HL-60 (cell line): ENCODE measurements at regions not wholly inside any gene's neighbourhood (a gene's known extent, or its start where the extent isn't known, plus 50 kb on each side); places are given as distances from the start of the nearest gene placed in this dataset.

Experiments used
- GABPA ChIP-seq: IDR thresholded peaks from 2 replicates; pipeline ENCODE4 v1.6.1; 2012; ENCODE audit warnings: low read depth
- POLR2AphosphoS5 ChIP-seq: IDR thresholded peaks from 2 replicates; pipeline ENCODE4 v1.6.1; 2012; ENCODE audit warnings: low read depth
- TF ChIP-seq, protein P1 (sequence below): IDR thresholded peaks from one replicate; pipeline ENCODE4 v1.5.1; 2011; ENCODE audit warnings: low read length, control low read depth, inconsistent platforms; ENCODE audit not compliant: insufficient read depth

DNA sequence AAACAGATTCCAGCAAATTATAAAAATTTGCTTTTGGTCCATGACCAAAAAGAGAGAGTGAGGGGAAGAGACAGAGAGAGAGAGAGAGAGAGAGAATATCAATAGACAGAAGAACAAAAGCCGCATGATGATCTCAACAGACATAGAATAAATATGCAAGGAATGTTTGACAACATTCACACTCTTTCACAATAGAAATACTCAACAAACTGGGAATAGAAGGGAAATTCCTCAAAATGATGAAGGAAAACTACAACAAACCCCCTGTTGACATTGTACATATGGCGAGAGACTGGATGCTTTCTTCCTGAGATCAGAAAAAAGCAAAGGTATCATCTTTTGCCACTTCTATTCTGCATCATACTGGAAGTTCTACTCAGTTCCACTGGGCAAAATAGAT, 309.7 kb downstream of the RAD51AP2 start:
- no peak for TF ChIP-seq POLR2AphosphoS5
- TF ChIP-seq, protein P1, sequence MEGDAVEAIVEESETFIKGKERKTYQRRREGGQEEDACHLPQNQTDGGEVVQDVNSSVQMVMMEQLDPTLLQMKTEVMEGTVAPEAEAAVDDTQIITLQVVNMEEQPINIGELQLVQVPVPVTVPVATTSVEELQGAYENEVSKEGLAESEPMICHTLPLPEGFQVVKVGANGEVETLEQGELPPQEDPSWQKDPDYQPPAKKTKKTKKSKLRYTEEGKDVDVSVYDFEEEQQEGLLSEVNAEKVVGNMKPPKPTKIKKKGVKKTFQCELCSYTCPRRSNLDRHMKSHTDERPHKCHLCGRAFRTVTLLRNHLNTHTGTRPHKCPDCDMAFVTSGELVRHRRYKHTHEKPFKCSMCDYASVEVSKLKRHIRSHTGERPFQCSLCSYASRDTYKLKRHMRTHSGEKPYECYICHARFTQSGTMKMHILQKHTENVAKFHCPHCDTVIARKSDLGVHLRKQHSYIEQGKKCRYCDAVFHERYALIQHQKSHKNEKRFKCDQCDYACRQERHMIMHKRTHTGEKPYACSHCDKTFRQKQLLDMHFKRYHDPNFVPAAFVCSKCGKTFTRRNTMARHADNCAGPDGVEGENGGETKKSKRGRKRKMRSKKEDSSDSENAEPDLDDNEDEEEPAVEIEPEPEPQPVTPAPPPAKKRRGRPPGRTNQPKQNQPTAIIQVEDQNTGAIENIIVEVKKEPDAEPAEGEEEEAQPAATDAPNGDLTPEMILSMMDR, result no peak
- TF ChIP-seq GABPA, result no peak
